GM19025 (cell line): ENCODE measurements at regions not wholly inside any gene's neighbourhood (a gene's known extent, or its start where the extent isn't known, plus 50 kb on each side); places are given as distances from the start of the nearest gene placed in this dataset.

Experiments used
- ATAC-seq: cut with Tn5 transposase; IDR thresholded peaks from one replicate; pipeline ENCODE4 v1.9.1; 2021; ENCODE audit warnings: mild to moderate bottlenecking, low read depth, moderate library complexity; ENCODE audit not compliant: unreplicated experiment

GRCh38 chr2:236688157-236688556 is 118.5 kb downstream of the ACKR3 start:
- no peak for ATAC-seq

GRCh38 chr2:236688563-236689392 is 119.2 kb downstream of the ACKR3 start:
- ATAC-seq: no peak

GRCh38 chr2:236689393-236689700 is 119.7 kb downstream of the ACKR3 start:
- ATAC-seq: no peak

GRCh38 chr2:236689981-236690380 is 120.4 kb downstream of the ACKR3 start:
- ATAC-seq: no peak

- ATAC-seq: no peak
Observed at GRCh38 chr2:236690726-236691125, 121.1 kb downstream of the ACKR3 start.

GRCh38 chr2:236691799-236692167 is 122.2 kb downstream of the ACKR3 start:
- ATAC-seq: no peak

- no peak for ATAC-seq
Observed at GRCh38 chr2:236692937-236693336, 123.3 kb downstream of the ACKR3 start.

- no peak for ATAC-seq
Observed at GRCh38 chr2:236693531-236693930, 123.9 kb downstream of the ACKR3 start.

- ATAC-seq: no peak
Observed at GRCh38 chr2:236694146-236694888, 124.7 kb downstream of the ACKR3 start.

GRCh38 chr2:236696834-236697233 is 127.2 kb downstream of the ACKR3 start:
- no peak for ATAC-seq

GRCh38 chr2:236698016-236698627 is 128.5 kb downstream of the ACKR3 start:
- no peak for ATAC-seq

GRCh38 chr2:236700703-236701102 is 131.1 kb downstream of the ACKR3 start:
- no peak for ATAC-seq

GRCh38 chr2:236702657-236703372 is 133.2 kb downstream of the ACKR3 start:
- ATAC-seq: no peak

- ATAC-seq: no peak
Observed at GRCh38 chr2:236703373-236703709, 133.7 kb downstream of the ACKR3 start.

GRCh38 chr2:236703906-236704305 is 134.3 kb downstream of the ACKR3 start:
- no peak for ATAC-seq

GRCh38 chr2:236704887-236705286 is 135.3 kb downstream of the ACKR3 start:
- no peak for ATAC-seq

GRCh38 chr2:236705295-236706105 is 135.9 kb downstream of the ACKR3 start:
- no peak for ATAC-seq

- ATAC-seq: no peak
Observed at GRCh38 chr2:236706288-236706687, 136.7 kb downstream of the ACKR3 start.

GRCh38 chr2:236706803-236707202 is 137.2 kb downstream of the ACKR3 start:
- ATAC-seq: no peak

GRCh38 chr2:236711440-236711839 is 141.8 kb downstream of the ACKR3 start:
- no peak for ATAC-seq
